Fibroblast of the aortic adventitia (primary cell): ENCODE measurements at regions not wholly inside any gene's neighbourhood (a gene's known extent, or its start where the extent isn't known, plus 50 kb on each side); places are given as distances from the start of the nearest gene placed in this dataset.
A peak's percentile ranks its signal among the peaks of the same experiment; 100 is the strongest.

Experiments
- DNase-seq: peaks from one replicate; pipeline ENCODE4 v3.0.0-alpha.2; 2010; ENCODE audit warnings: low read depth
- H3K4me3 ChIP-seq: 2 replicates; pipeline ENCODE4 v1.5.1; 2011; ENCODE audit warnings: low read depth, mild to moderate bottlenecking, control low read depth, low read length, moderate library complexity
- TF ChIP-seq, protein P1 (sequence below): IDR thresholded peaks from 2 replicates; pipeline ENCODE4 v1.5.1; 2011; ENCODE audit warnings: mild to moderate bottlenecking, low read length, control low read depth, inconsistent platforms; ENCODE audit not compliant: insufficient read depth

DNA sequence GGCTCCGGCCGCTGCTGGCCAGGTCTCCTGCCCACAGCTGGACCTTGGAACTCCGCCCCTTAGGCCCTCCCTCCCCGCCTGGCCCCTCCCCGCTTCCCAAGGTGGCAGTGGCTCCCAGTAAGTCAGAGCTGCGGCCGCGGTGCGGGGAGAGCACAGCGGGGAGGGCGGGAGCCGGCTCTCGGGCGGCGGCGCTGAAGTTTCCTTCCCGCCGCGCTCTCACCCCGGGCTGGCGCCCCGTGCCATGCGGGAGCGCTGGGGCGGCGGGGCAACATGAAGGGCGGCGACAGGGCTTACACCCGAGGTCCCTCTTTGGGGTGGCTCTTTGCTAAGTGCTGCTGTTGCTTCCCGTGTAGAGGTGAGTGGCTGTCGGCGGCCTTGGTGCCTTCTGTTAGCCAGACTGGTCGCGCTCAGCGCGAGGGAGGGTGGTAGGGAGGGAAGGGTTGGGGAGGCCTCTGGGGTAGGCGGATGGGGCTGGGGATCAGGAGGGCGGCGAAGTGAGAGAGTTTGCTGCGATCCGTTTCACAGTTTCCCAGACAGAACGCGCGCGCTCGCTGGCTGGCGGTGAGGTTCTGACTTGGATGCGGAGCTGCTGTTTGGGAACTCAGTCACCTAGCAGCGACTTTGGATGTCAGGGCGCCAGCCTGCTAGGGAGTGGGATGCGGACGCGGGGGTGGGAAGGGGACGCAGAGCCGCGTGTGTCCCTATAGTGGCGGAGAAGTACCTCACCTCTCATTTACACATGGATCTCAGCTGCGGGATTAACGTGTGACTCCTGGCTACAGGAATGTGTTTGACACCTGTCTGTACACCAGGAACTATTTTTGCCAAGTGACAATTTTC, 145.5 kb upstream of the UMPS start:
- TF ChIP-seq, protein P1, sequence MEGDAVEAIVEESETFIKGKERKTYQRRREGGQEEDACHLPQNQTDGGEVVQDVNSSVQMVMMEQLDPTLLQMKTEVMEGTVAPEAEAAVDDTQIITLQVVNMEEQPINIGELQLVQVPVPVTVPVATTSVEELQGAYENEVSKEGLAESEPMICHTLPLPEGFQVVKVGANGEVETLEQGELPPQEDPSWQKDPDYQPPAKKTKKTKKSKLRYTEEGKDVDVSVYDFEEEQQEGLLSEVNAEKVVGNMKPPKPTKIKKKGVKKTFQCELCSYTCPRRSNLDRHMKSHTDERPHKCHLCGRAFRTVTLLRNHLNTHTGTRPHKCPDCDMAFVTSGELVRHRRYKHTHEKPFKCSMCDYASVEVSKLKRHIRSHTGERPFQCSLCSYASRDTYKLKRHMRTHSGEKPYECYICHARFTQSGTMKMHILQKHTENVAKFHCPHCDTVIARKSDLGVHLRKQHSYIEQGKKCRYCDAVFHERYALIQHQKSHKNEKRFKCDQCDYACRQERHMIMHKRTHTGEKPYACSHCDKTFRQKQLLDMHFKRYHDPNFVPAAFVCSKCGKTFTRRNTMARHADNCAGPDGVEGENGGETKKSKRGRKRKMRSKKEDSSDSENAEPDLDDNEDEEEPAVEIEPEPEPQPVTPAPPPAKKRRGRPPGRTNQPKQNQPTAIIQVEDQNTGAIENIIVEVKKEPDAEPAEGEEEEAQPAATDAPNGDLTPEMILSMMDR = no peak
- DNase-seq = no peak
- H3K4me3 ChIP-seq = peak overlapping the region; percentile 18

DNA sequence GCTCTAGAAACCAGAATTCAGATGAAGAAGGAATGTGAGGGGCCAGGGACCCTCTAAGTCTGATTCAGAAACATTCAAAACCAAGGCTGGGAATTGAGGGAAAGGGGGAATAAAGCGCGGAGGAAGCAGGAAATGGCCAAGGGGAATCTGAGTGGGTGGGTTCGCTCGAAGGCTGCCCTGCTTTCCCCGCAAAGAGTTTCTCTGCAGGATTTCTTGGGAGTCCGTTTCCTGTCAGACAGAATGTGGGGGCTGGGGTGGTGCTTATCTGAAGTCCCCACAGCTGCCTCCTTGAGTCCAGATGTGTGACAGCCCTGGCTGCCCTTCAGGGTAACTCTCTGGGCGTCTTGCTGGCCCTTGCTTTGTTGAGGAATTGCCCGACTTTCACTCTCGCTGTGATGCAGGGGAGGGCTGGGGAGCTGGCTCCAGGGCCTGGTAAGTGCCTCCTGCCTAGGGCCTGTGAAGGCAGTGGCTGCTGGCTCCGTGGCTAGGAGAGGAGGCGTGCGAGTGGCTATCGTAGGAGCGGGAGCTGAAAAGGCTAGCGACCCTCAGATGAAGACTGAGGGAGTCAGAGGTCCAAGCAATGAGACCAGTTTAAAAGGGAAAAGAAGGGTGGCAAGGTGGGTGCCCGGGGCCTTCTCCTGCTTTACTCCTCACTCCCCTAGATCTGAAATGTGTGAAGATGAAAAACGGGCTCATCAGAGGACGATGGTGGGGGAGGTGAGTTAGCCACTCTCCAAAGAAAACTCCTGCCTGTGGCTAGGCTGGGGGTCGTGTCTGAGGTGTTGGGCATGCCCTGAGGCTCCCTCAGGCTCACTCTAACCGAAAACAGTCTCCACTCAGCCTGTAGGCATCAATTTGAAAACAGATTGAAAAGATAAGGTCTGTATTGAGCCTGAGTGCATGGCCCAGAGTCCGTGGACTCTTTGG, 143.9 kb upstream of the UMPS start:
- DNase-seq = no peak
- TF ChIP-seq, protein P1 = no peak
- H3K4me3 ChIP-seq = no peak overlapping the region

DNA sequence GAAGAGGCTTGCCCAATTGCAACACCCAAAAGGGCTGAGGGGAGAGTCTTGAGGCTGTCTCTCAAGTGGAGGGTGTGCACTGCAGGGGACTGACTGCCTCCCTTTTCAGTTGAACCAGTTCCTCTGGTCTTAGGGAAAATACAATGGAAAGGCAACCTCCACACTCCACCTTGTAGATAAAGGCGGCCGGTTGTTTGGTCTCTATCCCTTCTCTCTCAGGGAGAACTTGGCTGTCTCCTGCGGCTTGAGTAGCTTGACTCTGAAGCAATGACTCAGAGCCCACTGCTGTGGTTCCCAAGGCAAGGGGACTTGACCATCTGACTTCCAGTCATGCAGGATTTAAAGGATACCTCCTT, 143.2 kb upstream of the UMPS start:
- DNase-seq = no peak
- TF ChIP-seq, protein P1 = no peak
- H3K4me3 ChIP-seq = no peak overlapping the region

DNA sequence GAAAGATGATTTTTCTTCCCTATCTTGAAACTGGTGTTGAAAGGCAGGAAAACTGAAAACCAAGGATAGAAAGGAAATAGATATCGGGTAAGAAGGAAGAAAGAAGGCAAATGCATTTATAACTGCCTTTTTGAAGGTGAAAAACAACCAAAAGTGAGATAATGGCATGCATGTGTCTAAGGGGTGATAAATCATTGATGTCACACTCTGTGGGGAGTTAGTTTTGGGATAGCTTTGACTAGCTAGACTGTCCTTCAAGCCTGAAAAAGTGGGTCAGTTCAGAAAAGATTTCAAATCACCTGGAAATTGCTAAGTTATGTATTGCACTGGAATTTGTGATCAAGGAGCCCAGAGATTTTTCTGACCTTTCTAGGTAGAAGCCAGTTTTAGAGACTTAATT, 142.2 kb upstream of the UMPS start:
- TF ChIP-seq, protein P1 = no peak
- DNase-seq = no peak
- H3K4me3 ChIP-seq = no peak overlapping the region

DNA sequence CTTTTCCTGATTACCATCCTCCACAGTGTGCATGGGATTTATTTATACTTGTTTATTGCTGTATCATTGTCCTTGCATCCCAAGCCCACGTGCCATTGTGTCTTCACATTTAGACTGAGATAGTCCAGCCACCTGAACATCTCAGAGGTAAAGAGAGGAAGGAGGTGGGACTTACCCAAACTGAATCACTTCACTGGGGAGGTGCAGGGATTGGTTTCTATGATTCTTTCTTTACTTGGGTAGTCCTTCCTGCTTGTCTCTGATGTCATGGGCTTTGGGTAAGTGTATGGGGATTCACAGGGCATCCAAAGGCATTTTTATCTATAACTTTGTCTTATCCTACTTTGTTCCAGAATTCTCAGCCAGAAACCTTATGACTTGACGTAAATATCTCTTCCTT, 141.5 kb upstream of the UMPS start:
- TF ChIP-seq, protein P1 = no peak
- no peak overlapping the region for H3K4me3 ChIP-seq
- DNase-seq = no peak

DNA sequence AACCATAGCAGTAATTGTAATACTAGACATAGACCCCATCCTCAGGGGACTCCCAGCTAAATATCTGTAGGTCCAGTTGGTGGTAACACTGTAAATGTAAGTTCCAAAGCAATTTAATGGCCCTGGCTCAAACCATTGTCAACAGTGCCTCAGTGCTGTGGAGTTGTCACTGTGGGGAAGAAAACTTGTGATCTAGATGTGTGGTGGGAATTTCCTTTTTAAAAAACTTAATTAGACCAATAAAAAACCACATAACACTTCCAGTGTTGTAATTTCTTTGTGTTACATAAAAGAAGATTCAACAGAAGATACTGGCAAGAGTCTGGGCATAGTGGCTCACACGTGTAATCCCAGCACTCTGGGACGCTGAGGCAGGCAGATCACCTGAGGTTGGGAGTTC, 138.6 kb upstream of the UMPS start:
- H3K4me3 ChIP-seq = no peak overlapping the region

More for the DNA sequence above, 138.6 kb upstream of the UMPS start:
- no peak for DNase-seq
- TF ChIP-seq, protein P1 = no peak
